LNCaP clone FGC (cell line): ENCODE measurements at regions not wholly inside any gene's neighbourhood (a gene's known extent, or its start where the extent isn't known, plus 50 kb on each side); places are given as distances from the start of the nearest gene placed in this dataset.
"Not testable (repeated sequence)": the region's sequence is repeated elsewhere in the genome, so short reads cannot be mapped to it uniquely, and the experiment has no call there.

Source experiments
- DNase-seq: peaks from one replicate; pipeline ENCODE4 v3.0.0-alpha.2; 2011; ENCODE audit warnings: low read depth
- H3K4me3 ChIP-seq: 2 replicates; pipeline ENCODE4 v1.5.1; 2011; ENCODE audit warnings: mild to moderate bottlenecking, low read depth, low read length, control low read depth
- CTCF ChIP-seq: IDR thresholded peaks from 2 replicates; pipeline ENCODE4 v1.5.1; 2012; ENCODE audit warnings: mild to moderate bottlenecking; ENCODE audit not compliant: control insufficient read depth, insufficient read depth; ENCODE audit errors: extremely low read depth

DNA sequence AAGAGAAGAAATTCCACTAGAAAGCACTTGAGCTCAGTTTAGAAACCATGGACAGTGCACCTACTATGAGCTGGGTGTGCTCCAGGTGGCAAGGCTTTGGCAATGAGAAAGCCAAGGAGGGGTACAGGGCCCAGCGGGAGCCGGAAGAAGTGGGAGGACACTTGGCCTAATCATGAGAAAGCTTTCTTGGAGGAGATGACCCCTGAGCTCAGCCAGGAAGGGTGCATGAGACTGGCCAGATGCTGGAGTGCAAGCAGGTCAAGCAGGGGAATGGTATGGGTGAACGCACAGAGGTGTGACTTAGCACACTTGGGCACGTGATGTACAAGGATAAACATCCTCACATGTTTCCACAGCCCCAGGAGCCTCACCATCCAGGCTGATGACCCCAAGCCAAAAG, 97.2 kb upstream of the GLI2 start:
- no peak for DNase-seq
- no peak overlapping the region for H3K4me3 ChIP-seq
- no peak for TF ChIP-seq CTCF

DNA sequence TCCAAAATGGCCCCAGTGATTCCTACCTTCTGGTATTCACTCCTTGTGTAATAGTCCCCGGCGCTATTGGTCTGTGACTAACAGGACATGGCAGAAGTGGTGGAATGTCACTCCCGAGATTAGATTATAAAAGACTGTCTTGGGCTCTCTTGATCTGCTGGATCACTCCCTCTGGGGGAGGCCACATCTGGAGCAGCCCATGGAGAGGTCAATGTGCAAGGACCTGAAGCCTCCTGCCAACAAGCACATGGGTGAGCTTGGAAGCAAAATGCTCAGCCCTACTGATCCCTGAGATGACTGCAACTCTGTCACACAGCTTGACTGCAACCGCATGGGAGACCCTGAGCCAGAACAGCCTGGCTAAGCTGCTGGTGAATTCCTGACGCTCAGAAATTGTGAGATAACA, 94.3 kb upstream of the GLI2 start:
- TF ChIP-seq CTCF = no peak
- no peak overlapping the region for H3K4me3 ChIP-seq
- no peak for DNase-seq

GRCh38 chr2:120642646-120643045, 93.0 kb upstream of the GLI2 start:
- DNase-seq = no peak
- no peak for TF ChIP-seq CTCF
- no peak overlapping the region for H3K4me3 ChIP-seq

- DNase-seq = no peak
- no peak overlapping the region for H3K4me3 ChIP-seq
- TF ChIP-seq CTCF = no peak
Measured at GRCh38 chr2:120646994-120647393, 88.7 kb upstream of the GLI2 start.

DNA sequence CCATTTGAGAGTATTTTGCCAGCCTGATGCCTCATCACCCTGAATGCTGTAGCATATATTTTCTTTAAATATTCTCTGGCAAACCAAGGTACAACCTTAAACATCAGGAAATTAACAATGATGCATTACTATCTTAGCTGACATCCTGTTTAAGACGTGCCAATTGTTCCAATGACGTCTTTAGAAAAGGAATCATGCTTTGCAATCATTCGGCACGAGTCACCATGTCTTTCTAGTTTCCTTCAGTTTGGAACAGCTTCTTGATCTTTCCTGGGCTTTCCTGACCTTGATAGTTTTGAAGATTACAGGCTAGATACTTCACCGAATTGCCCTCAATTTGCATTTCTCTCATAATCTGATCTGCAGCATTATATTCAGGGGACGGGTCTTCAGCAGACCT, 88.2 kb upstream of the GLI2 start:
- no peak for DNase-seq
- no peak overlapping the region for H3K4me3 ChIP-seq
- no peak for TF ChIP-seq CTCF

DNA sequence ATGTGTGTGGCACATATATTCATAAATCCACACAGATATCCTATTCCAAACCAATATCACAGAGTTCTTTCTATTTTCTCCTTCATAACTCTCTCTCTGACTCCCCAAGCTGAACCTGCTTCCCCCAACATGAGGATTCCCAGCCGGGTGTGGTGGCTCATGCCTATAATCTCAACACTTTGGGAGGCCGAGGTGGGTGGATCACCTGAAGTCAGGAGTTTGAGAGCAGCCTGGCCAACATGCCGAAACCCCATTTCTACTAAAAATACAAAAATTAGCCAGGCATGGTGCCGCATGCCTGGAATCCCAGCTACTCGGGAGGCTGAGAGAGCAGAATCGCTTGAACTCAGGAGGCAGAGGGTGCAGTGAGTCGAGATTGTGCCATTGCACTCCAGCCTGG, 86.3 kb upstream of the GLI2 start:
- not testable (repeated sequence) for H3K4me3 ChIP-seq, DNase-seq

DNA sequence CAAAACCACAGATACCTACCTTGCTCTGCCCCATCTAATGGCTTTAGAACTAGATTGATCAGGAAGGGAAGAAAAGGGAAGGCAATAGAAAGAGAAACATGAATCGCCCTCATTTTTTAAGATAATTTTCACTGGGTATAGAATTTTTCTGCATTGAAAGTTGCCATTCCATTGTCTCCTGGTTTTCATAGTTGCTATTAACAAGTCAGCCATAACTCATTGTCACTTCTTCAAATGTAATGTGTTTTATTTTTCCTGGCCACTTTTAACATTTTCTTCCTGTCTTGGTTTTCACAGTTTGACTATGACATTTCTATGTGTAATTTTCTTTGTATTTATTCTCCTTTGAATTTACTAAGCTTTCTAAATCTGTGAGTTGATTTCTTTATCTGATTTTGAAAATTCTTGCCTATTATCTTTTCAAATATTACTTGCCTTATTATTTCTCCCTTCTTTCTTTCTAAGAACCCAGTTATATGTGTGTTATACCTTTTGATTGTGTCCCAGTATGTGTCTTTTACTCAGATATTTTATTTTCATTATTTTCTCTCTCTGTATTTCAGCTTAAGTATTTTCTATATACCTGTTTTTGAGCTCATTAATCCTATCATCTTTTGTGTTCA, 85.5 kb upstream of the GLI2 start:
- no peak for DNase-seq
- TF ChIP-seq CTCF = no peak
- no peak overlapping the region for H3K4me3 ChIP-seq
